Retina (tissue), 1 donor: ENCODE measurements at regions not wholly inside any gene's neighbourhood (a gene's known extent, or its start where the extent isn't known, plus 50 kb on each side); places are given as distances from the start of the nearest gene placed in this dataset.
A peak's percentile ranks its signal among the peaks of the same experiment; 100 is the strongest.

Source experiments
- DNase-seq: peaks from one replicate; pipeline ENCODE4 v3.0.0-alpha.2; 2016

DNA sequence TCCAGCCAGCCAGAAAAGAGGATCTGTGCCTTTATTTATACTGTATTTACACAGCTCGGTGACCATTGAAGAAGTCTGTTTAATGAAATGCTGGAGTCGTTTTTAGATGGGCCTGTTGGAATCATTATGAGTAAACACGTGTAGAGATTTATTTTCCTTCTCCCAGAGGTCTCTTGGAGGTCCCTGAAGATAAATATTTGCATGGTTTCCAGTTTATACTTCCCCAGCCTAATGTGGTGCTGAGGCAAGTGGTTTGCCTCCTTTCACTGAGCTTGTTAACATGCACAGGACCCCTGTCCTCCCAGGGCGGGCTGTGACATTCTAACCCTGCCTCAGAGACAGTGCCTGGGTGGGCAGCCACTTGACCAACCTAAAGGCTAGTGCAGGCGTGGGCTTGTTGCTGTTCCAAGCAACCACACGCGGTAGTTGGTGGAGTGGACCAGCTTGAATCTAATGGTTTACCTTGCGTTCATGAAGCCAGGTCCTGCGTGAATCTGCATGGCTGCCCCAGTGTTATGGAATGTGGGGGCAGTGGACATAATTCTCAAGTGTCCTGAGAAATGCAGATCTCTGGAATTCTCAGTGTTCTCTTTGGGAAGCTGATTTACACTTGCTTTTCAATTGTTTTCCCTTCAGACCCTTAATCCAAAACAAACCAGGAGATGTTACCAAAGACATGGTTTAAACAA is 130.2 kb upstream of the DLX2 start:
- no peak for DNase-seq

DNA sequence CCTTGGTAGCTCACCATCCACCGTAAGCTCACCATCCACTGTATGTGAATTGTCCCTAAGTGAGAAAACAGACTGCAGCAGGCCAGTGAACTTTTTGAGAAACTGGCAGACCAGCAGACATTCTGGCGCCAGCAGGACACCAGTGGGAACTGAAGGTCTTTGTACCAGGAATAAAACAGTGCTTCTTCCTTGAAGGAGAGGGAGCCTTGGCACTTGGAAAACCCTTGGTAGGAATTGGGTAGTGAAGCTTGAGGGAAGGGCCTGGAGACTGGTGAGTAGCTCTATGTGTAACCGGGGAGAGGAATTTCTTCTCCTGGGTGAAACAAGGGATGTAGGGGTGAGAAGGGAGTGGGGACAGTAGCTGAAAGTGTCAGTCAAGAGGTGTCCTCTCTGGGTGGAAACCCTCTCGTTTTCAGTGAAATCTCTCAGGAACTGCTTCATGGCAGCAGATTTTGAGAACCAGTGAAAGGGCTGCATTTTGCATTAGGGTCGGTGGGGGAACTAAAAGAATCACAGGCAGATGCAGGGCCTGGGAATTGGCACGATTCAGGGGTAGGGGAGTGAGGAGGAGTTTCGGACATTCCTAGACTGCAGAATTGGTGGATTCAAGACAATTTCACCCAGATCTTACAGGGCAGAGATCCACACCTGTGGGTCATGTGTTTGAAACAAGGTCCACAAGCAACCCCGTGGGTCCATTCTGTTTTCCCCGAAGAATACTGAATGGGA is 131.5 kb upstream of the DLX2 start:
- DNase-seq, result peak; percentile 48

DNA sequence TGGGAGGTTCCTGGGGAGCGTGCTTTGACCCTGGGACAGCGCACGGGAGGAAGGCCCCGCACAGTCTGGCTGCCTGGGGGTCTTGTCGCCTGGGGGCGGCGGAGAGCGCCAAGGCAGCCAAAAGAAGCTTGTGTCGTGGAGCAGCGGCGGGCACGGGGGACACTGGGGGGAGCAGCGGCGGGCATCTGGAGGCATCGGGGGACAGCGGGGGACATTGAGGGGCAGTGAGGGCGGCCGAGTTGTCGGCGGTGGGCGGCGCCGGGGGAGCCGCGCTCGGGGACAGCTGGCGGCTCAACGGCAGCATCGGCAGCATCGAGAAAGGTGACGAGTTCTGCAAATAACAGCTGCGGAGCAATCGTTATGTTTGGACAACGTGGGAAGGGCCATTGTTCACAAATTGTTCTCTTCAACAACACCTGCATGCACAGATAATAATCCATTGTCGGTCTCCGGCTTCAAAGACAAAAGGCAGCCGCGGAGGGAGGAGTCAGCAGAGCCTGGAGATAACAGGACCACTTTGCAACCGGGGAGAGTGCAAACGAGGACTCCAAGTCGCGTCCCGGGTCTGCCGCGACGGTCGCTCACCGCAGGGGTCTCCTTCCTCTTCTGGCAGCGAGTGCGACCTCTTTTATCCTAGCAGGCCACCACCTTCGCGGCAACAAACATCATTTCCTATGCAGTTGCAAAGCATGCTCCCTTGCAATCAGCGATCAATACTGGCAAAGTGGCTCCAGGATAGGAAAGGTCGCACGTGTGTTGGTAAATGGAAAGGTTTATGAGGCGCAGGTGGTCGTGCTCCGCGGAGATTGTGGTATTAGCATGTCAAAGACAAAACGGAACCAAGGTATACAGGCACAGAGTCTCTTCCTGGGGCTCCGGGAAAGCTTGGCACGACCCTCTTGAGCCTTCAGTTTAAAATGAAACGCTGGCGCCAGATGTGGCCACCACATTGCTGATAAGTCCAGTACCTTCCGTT is 132.3 kb upstream of the DLX2 start:
- peak; percentile 83 for DNase-seq

DNA sequence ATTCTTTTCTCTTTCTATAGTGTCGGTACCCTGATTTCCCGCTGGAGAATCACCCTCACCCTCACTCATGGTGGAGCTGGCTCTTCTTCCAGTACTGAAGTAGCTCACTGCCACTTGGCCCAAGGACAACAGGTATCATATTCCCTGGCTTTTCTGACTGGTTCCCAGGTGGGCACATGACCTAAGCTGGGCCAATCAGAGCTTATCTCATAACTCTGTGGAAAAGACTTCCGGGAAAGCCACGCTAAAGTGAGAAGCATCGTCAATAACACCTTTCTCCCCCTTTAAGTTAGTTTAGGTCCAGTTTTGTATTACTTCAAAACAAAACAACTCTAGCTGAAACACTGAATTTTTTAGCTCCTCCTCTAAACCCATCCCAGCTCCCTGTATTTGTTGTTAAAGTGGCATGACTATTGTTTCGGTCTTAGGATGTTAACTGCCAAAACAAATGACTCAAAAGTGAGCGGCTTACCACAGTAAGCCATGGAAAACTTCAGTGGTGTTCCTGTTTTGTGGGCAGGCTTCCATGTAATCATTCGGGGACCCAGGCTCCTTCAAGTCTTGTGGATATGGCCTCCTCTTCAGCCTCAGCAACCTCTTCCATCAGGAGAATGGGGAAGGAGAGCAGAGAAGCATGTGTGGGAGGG is 137.4 kb upstream of the DLX2 start:
- DNase-seq, result no peak

DNA sequence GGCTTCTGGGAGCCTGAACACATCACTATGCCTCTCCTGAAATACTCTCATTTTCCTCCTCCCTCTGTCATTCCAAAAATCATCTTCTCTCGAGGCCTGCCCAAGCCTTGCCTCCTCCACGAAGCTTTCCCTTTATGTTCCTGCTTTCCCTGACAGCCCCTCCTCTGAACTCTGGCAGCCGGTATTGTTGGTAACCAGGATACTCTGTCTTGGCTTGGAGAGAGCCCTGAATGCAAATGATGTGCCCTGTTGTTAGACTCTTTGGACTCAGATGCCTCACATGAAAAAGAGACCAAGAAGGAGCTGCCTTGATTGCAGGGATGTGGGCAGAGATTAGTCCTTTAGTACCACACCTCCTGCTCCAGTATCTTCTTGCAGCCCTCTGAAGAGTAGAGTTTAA is 138.5 kb upstream of the DLX2 start:
- no peak for DNase-seq

DNA sequence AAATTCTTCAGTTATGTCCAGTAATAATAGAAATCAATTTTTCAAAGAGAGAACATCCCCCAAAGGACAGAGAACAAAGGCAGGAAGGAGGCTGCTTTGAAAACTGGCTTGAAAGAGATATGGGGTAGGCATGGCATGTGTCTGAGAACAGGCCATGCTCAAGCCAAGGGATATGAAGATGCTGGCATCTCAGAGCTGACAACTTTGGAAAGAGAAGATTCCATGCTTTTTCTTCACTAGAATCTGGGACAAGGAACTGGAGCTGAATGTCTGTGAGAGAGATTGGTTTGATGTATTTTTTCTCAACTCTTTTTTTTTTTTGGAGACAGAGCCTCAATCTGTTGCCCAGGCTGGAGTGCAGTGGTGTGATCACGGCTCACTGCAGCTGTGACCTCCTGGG is 139.8 kb upstream of the DLX2 start:
- no peak for DNase-seq

DNA sequence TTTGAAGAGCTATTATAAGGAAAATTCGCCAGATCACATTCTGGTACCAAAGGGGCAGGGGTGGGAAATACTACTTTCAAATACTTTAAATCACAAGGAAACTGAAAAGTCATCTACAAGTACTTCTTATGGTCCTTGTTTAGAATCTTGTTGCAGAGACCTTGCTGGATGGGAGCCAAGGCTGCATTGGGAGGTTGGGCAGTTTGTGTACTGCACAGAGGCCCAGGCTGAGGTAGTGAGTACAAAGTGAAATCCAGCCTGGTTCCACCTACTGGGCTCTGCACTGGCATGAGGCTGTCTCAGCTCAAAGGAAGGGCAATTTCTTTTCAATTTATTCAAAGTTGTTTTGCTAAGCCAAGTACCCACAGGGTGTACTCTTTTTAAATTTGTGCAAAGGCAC is 140.3 kb upstream of the DLX2 start:
- no peak for DNase-seq

DNA sequence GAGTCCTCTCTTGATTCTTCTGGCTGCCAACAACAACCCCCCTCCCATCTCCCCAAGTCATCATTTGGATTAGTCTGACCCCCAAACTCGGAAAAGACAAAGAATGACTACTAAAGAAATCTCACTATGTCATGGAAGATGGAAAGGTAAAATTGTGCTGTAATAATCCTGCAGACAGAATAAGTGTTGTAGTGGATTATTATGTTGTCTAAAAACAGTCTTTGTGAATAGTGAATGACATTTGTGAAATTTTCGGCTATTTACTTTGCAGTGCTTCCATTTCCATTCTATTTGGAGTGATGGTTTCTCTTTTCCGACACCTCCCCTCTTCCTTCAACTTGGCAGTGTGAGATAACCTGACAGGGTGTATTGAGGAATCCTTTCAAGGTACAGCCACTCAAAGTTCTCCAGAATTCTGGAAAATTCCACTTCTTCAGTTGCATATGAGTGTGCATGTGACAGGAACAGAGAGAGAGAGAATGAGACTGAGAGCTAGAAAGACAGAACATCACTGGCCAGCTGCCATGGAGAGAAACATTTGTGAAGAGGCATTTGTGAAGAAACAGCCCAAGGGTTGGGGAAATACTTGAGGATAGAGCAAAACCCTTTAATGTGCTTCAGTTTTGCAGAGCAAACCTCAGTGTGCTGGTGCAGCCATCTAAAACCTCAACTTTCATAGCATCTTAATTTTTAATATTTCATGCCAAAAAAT is 141.9 kb upstream of the DLX2 start:
- DNase-seq, result no peak

DNA sequence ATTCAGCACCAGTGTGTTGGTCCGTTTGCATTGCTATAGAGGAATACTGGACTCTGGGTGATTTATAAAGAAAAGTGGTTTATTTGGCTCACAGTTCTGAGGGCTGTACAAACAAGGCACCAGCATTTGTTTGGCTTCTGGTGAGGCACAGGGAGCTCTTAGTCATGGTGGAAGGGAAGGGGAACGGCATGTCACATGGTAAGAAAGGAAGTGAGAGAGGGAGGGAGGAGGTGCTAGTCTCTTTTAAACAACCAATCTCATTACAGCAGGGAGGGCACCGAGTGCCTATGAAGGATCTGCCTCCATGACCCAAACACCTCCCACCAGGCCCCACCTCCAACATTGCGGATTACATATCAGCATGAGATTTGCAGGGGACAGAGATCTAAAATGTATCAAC is 143.9 kb upstream of the DLX2 start:
- DNase-seq, result no peak

DNA sequence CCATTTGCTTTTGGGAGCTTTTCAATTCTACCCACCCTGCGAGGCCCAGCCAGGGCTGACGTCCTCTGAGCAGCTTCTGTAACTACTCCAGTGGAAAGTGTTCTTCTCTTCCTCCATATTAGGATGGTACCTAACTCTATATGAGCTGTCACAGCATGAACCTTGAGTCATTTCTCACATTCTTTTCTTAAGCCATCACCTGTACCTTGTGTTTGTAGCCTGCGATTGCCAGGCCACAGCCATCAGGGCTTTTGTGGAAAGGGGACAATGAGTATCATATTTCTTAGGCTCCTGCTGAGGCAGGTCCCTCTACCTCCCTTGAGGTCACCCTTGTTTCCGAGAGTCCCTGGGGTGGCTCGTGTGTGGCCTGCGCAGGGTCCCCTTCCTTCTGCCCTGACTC is 144.5 kb upstream of the DLX2 start:
- DNase-seq, result no peak

DNA sequence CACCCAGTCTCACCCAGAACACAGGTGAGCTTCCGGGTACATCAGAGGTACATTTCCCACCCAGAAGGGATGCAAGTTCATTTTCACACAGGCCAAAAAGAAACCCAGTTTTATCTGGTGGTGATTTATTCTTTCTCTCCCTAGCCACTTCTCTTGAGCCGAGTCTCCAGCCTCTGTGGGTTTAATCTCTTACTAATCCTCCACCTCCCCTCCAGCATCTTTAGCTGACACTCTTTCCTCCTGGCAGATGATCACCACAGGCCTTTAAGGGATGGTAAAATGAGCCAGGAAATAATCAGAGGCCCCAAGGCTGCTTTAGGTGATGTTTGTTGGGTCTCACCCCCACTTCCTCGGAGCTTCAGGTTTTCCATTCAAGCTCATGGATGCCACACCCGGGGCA is 145.7 kb upstream of the DLX2 start:
- DNase-seq, result no peak

DNA sequence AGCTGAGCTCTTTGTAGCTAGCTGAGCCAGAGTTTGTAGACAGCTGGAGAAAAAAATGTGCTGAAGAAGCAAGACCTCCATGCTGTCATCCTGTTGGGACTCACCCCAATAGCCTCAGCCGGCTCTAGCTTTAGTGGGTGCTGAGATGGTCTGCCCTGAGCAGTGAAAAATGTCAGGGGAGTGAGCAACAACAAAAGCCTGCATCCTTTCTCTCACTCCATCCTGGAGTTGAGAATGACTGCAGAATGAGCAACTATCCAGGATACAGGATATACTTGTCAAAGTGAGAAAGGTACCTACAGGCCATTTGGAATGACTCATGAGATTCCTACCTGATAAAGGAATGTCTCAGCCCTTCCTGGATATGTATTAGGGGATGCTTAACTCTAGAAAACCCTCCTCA is 146.1 kb upstream of the DLX2 start:
- DNase-seq, result no peak

DNA sequence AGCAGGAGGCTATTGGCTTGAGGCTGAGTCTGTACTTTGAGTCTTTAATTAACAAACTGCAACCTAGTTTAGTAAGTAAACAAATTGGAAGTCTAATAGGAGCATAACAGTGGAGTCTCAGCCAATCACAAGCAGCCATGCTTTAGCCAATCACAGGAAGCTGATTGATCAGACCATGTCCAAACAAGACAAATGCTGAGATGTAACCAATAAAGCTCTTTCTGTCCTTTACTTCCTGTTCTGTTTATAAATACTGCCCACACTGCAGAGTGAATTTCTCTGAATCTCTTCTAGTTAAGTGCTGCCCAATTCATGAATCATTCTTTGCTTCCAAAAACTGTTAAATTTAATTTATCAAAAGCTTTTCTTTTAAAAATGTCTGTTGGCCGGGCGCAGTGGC is 146.6 kb upstream of the DLX2 start:
- DNase-seq, result no peak

DNA sequence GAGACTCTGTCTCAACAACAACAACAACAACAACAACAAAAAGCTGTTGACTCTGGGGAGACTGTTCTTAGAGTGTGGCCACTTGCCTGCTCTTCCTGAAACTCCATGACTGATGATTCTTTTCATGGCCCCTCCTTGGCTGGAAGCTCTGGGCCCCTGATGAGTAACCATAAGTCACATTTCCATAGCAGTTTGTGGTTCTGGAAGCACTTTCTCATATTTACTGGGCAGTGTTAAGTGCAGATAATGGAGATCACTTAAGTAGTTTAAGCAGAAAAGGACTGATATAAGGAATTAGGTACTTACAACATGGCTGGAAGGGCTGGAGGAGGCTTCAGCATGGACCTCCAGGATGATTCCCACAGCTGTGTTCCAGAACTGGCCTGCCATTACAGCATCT is 147.3 kb upstream of the DLX2 start:
- DNase-seq, result no peak

DNA sequence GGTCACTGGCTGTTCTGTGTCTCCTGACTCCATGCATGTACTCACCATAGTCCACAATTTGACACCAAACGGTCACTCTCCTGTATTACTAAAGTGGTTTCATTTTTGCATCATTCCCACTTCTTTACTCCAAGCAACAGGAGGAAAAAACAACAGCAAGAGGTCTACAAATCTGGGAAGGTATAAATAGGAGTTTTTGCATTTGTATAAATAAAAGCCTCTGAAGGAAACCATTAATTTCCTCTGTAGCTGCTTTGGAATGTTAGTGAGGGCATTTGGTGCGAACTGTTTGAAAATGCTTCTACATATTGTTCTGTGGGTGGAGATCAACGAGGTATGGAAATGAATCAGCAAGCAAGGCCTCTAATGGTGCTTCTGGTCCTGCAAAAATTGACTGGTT is 148.5 kb upstream of the DLX2 start:
- no peak for DNase-seq

DNA sequence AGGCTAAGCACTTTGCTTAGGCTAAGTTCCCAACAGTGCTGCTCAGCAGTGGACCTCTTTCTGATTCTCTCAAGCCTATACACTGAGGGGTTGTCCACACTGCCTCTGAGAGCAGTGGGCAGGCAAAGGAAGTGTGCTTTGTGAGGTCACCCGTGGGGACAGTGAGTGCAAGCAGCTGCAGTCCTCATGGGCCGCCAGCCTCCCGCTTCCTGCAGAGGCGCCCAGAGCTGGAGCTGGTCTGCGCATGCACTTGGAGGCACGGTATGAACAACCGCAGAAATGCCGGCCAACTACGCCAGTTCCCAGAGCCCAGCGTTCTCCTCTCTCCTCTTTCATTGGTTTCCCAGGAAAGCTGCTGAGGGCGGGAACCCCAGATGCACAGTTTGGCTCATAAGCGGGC is 149.5 kb upstream of the DLX2 start:
- no peak for DNase-seq

DNA sequence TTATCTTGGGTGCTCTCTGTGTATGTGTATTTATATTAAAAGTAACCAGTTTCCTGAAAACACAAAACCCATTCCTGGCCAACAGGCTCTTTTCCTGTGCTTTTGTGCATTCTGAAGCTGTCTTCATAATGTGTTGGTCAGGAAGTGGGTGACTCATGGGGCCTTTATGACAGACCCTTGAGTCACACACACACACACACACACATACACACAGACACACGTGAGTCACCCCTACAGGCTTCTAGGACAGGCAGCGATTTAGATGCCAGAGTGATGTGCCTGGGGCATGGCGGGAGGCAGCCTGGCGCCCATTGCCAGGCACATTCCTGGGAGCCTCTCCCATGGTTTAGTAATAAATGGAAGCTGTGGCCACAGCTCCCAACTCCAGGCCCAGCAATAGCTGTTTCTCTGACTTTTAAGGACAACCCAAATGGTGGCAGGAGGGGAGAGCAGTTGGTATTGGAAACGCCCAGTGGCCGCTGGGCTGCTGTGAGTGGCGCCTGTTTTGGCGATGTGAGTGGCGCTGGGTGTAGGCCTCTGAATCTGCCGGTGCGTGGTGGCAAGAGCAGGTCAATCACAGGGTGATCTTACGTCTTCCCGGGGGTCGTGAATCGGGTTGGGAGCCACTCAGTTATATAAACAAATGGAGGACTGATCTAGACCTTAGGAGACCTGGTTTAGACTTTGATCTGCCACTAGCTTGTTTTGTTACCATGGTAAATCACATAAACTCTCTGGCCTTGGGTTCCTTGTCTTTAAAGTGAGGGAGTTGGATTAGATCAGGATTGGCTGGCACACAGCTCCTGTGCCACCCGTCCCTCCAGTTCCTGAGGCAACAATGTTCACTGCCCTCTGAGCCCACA is 150.7 kb upstream of the DLX2 start:
- no peak for DNase-seq

DNA sequence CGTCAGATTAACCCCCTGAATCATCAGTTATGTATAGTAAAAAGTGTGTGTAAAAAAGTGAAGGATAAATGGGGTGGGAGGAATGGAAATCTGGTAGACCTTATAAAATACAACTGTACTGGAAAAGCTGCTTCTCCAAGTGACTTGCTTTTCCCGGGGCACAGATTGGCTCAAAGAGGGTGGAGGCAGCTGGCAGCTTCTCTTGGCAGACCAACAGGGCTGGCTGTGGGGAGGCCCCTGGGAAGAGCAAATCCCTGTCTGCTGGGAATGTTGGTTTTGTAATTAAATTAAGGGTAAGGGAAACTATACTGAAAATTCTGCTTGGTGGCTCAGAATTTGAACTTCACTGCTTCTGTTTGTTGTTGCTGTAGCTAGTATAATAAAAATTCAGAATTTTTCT is 154.2 kb upstream of the DLX2 start:
- no peak for DNase-seq

DNA sequence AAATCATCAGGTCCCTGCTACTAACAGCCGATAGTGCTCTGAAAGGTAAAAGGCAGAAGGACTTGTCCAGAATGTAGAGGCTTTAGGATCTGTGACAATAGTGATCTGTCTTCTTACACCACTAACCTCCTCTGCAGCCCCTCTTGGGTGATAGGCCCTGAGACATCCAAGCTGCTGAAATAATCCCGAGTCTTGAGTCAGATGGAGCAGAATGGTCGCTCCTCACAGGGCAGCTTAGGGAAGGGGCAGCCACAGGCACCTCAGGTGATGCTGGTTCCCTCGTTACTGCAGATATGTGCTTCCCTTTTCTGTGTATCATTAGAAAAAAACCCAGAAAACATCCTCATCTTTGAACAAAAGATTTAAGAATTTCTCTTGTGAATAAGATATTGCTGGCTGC is 157.1 kb upstream of the DLX2 start:
- DNase-seq, result no peak

DNA sequence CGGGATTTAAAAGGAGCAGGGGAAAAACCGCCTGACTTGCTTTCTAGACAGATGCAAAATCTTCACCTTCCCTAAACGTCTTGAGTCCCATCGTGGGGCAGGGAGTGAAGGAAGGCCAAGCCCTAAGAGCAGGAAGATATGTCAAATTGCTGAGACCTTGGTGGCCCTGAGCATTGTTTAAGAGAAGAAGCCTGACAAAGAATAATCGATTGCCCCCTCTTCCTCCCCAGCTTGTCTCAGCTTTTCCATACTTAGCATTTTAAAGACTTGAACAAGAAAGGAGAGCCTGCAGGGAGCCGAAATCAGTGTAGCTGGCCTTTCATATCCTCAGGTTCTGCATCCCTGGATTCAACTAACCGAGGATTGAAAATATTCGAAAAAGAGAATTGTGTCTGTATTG is 157.6 kb upstream of the DLX2 start:
- no peak for DNase-seq

DNA sequence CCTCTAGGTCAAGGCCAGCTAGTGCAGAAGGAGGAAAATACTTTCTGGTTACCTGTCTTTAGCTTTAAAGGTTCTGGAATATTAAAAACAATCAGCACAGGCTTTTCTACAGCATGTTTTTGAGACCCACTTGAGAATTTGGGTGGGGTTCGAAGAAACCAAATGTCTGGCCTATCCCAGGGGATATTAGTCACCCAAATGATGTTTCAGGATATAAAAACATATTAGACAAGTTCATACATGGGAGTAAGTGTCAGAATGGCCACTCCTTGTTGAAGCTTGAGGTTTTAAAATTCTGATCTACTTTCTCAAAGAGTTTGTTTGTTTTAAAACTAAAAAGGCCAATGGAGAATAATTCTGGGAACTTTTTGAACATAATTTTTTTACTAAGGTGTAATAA is 158.6 kb upstream of the DLX2 start:
- no peak for DNase-seq

DNA sequence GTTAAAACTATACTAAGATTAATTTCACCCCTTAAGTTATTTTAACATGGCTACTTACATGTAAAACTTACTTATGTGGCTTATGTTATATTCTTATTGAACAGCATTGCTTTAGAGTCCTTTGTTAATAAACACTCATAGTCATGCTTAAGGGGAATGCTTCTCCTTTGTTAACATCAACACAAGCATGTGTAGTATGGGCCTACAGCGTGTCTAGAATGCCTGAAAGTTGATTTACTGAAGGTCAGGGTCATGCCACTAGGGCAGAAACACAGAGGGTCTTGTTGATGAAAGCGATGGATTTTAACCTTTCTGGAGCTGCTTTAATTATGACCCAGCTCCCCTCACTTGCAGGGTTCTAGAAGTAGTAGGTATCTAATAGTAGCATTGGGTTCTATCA is 159.8 kb upstream of the DLX2 start:
- DNase-seq, result no peak
